IPS DF 6.9 (cell line): ENCODE measurements at regions not wholly inside any gene's neighbourhood (a gene's known extent, or its start where the extent isn't known, plus 50 kb on each side); places are given as distances from the start of the nearest gene placed in this dataset.

ENCODE experiments used
- DNase-seq: peaks from one replicate; pipeline ENCODE4 v3.0.0-alpha.2; 2013; ENCODE audit warnings: low read depth, low spot score
- H3K27ac ChIP-seq: one replicate; pipeline ENCODE4 v1.5.1; 2013; ENCODE audit warnings: low read length, control low read depth
- H3K27me3 ChIP-seq: 2 replicates; pipeline ENCODE4 v1.6.1; 2013; ENCODE audit warnings: mild to moderate bottlenecking, low read length; ENCODE audit not compliant: control insufficient read depth, insufficient read depth
- H3K36me3 ChIP-seq: 2 replicates; pipeline ENCODE4 v1.6.1; 2013; ENCODE audit warnings: low read length; ENCODE audit not compliant: control insufficient read depth, insufficient read depth
- H3K4me1 ChIP-seq: 2 replicates; pipeline ENCODE4 v1.6.1; 2013; ENCODE audit warnings: low read length; ENCODE audit not compliant: control insufficient read depth, insufficient read depth
- H3K4me3 ChIP-seq: 2 replicates; pipeline ENCODE4 v1.5.1; 2013; ENCODE audit warnings: mild to moderate bottlenecking, low read length
- H3K9me3 ChIP-seq: 2 replicates; pipeline ENCODE4 v1.6.1; 2013; ENCODE audit warnings: low read length, inconsistent platforms; ENCODE audit not compliant: control insufficient read depth, insufficient read depth
- WGBS: extraction: QIAGEN DNeasy Blood & Tissue Kit; methylation state at CpG from one replicate; pipeline ENCODE4 v1.1.7; 2013; ENCODE audit warnings: mixed read lengths, missing lambda C conversion rate; ENCODE audit not compliant: insufficient read length, insufficient coverage; 5-methylcytosine and 5-hydroxymethylcytosine counted together

DNA sequence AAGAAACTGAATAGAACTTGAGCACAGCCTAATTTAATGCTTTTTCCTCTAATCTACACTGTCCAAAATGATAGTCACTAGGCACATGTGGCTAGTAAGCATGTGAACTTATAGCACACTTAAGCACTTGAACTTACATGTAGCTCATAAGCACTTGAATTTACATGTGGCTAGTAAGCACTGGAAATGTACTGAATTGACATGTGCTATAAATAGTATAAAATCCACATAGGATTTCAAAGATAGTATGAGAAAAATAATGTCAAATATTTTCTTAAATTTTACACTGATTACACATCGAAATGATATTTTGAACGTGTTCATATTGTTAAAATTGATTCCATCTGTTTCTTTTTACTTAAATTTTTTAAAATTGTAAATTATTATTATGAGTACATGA, 167.3 kb downstream of the CARTPT start:
- Histone ChIP-seq H3K36me3 (no peaks in the 10 kb centered on the region), H3K9me3 (no peaks in the 10 kb centered on the region; the same call in 1 of the 2 replicates), H3K4me3 (no peak overlapping the region), H3K4me1 (no peaks in the 10 kb centered on the region), H3K27ac (no peak overlapping the region), H3K27me3 (no peaks in the 10 kb centered on the region)
- DNase-seq, result no peak
- no CpG with 5 or more reads among the region's 2 CpGs for WGBS

DNA sequence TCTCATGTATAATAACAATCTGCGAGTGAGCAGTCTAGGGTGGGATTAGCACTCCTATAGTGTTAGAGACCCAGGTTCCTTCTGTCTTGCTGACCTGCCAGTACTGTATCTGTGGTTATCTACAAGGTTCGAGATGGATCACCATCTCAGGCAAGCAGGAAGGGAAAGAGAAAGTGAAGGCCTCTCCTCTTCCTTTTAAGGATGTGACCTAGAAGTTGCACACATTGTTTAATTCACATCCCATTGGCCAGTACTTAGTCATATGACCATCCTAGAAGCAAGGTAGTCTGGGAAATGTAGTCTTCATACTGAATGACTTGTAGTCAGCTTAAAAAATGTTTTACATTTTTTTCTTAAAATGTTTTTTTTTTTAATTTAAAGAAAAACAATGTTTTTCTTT, 168.6 kb downstream of the CARTPT start:
- no peak for DNase-seq
- WGBS, result no CpG with 5 or more reads among the region's 2 CpGs
- H3K4me1 ChIP-seq, result 0 out of 2 replicates have a peak, but pooled peaks cover under 1% of the 10 kb centered on the region

GRCh38 chr5:71891406-71891805, 172.3 kb downstream of the CARTPT start:
- no peak for DNase-seq
- H3K36me3 ChIP-seq, result no peaks in the 10 kb centered on the region
- no peak overlapping the region for H3K27ac ChIP-seq
- no peak overlapping the region for H3K4me3 ChIP-seq
- 0 out of 2 replicates have a peak, but pooled peaks cover 1% of the 10 kb centered on the region for H3K4me1 ChIP-seq
- H3K9me3 ChIP-seq, result no peaks in the 10 kb centered on the region; the same call in 1 of the 2 replicates
- H3K27me3 ChIP-seq, result no peaks in the 10 kb centered on the region
- WGBS, result no CpG with 5 or more reads among the region's 1 CpG

More for the DNA sequence above, 168.6 kb downstream of the CARTPT start:
- Histone ChIP-seq H3K4me3 (no peak overlapping the region), H3K27me3 (no peaks in the 10 kb centered on the region), H3K9me3 (no peaks in the 10 kb centered on the region; the same call in 1 of the 2 replicates), H3K27ac (no peak overlapping the region), H3K36me3 (no peaks in the 10 kb centered on the region)

- Histone ChIP-seq H3K4me3 (no peak overlapping the region), H3K27me3 (no peaks in the 10 kb centered on the region), H3K9me3 (no peaks in the 10 kb centered on the region; the same call in 1 of the 2 replicates), H3K4me1 (0 out of 2 replicates have a peak, but pooled peaks cover 1% of the 10 kb centered on the region), H3K36me3 (no peaks in the 10 kb centered on the region), H3K27ac (no peak overlapping the region)
- WGBS, result no CpG with 5 or more reads among the region's 4 CpGs
- DNase-seq, result no peak
These were observed 172.8 kb downstream of the CARTPT start for GRCh38 chr5:71891856-71892255.

GRCh38 chr5:71892641-71893365, 173.7 kb downstream of the CARTPT start:
- no peak for DNase-seq
- Histone ChIP-seq H3K27ac (no peak overlapping the region), H3K9me3 (no peaks in the 10 kb centered on the region; the same call in 1 of the 2 replicates), H3K4me1 (0 out of 2 replicates have a peak, but pooled peaks cover 1% of the 10 kb centered on the region), H3K4me3 (no peak overlapping the region), H3K27me3 (no peaks in the 10 kb centered on the region), H3K36me3 (no peaks in the 10 kb centered on the region)
- no CpG with 5 or more reads among the region's 3 CpGs for WGBS

- Histone ChIP-seq H3K9me3 (no peaks in the 10 kb centered on the region; the same call in 1 of the 2 replicates), H3K27me3 (no peaks in the 10 kb centered on the region), H3K36me3 (no peaks in the 10 kb centered on the region), H3K4me3 (no peak overlapping the region), H3K27ac (no peak overlapping the region), H3K4me1 (0 out of 2 replicates have a peak, but pooled peaks cover 1% of the 10 kb centered on the region)
- no peak for DNase-seq
- WGBS, result no CpG with 5 or more reads among the region's 3 CpGs
These were observed 174.4 kb downstream of the CARTPT start for GRCh38 chr5:71893451-71893850.

- Histone ChIP-seq H3K36me3 (no peaks in the 10 kb centered on the region), H3K4me1 (0 out of 2 replicates have a peak, but pooled peaks cover 1% of the 10 kb centered on the region), H3K27ac (no peak overlapping the region), H3K9me3 (no peaks in the 10 kb centered on the region; the same call in 1 of the 2 replicates), H3K27me3 (no peaks in the 10 kb centered on the region), H3K4me3 (no peak overlapping the region)
- no peak for DNase-seq
- no CpG with 5 or more reads among the region's 3 CpGs for WGBS
These were observed 175.0 kb downstream of the CARTPT start for GRCh38 chr5:71894091-71894490.

GRCh38 chr5:71895546-71895945, 176.5 kb downstream of the CARTPT start:
- Histone ChIP-seq H3K4me3 (no peak overlapping the region), H3K36me3 (no peaks in the 10 kb centered on the region), H3K9me3 (no peaks in the 10 kb centered on the region), H3K4me1 (0 out of 2 replicates have a peak, but pooled peaks cover 1% of the 10 kb centered on the region), H3K27ac (no peak overlapping the region), H3K27me3 (no peaks in the 10 kb centered on the region)
- no CpG with 5 or more reads among the region's 1 CpG for WGBS
- DNase-seq, result no peak

- Histone ChIP-seq H3K4me1 (no peaks in the 10 kb centered on the region), H3K9me3 (no peaks in the 10 kb centered on the region), H3K27ac (no peak overlapping the region), H3K4me3 (no peak overlapping the region), H3K36me3 (no peaks in the 10 kb centered on the region), H3K27me3 (no peaks in the 10 kb centered on the region)
- no peak for DNase-seq
- no CpG with 5 or more reads among the region's 2 CpGs for WGBS
These were observed 180.8 kb downstream of the CARTPT start for GRCh38 chr5:71899865-71900342.

GRCh38 chr5:71903808-71904207, 184.7 kb downstream of the CARTPT start:
- no CpG with 5 or more reads among the region's 2 CpGs for WGBS
- Histone ChIP-seq H3K36me3 (no peaks in the 10 kb centered on the region), H3K27ac (no peak overlapping the region), H3K4me1 (no peaks in the 10 kb centered on the region), H3K9me3 (no peaks in the 10 kb centered on the region), H3K27me3 (no peaks in the 10 kb centered on the region), H3K4me3 (no peak overlapping the region)
- no peak for DNase-seq
